CD4-positive, alpha-beta T cell treated with Interleukin-21 for 1 hour (primary cell): ENCODE measurements at regions not wholly inside any gene's neighbourhood (a gene's known extent, or its start where the extent isn't known, plus 50 kb on each side); places are given as distances from the start of the nearest gene placed in this dataset.
"Not testable (repeated sequence)": the region's sequence is repeated elsewhere in the genome, so short reads cannot be mapped to it uniquely, and the experiment has no call there.

Experiments used
- DNase-seq: peaks from one replicate; pipeline ENCODE4 v3.0.0-alpha.2; 2020

GRCh38 chr9:102497709-102498108 is 497.4 kb upstream of the CYLC2 start:
- DNase-seq: no peak

DNA sequence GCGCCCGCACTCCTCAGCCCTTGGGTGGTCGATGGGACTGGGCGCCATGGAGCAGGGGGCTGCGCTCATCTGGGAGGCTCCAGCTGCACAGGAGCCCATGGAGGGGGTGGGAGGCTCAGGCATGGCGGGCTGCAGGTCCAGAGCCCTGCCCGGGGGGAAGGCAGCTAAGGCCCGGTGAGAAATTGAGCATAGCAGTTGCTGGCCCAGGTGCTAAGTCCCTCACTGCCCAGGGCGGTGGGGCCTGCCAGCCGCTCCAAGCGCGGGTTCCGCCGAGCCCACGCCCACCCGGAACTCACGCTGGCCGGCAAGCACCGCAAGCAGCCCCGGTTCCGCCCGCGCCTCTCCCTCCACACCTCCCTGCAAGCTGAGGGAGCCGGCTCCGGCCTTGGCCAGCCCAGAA is 508.2 kb upstream of the CYLC2 start:
- not testable (repeated sequence) for DNase-seq

GRCh38 chr9:102483651-102484050 is 511.5 kb upstream of the CYLC2 start:
- DNase-seq: no peak

DNA sequence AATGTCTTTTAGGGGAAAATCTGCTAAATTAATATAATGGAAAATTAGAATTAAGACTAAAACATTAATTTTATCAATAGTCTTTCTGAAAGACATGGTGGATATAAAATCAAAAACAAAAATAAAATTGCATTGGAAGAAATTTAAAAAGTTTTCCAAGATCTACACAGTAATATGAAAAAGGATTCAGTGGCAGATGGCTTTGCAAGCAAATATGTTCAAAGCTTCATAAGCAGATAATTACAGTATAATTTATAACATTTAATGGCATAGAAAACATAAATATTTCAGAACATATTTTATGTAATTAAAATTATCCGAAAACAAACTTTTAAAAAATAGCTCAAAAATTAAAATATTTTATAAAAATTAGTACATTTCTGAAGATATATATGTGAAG is 512.4 kb upstream of the CYLC2 start:
- no peak for DNase-seq

- DNase-seq: no peak
Observed at GRCh38 chr9:102479191-102479590, 515.9 kb upstream of the CYLC2 start.

GRCh38 chr9:102474357-102474756 is 520.8 kb upstream of the CYLC2 start:
- DNase-seq: no peak

- DNase-seq: not testable (repeated sequence)
Observed at GRCh38 chr9:102469430-102469829, 525.7 kb upstream of the CYLC2 start.

DNA sequence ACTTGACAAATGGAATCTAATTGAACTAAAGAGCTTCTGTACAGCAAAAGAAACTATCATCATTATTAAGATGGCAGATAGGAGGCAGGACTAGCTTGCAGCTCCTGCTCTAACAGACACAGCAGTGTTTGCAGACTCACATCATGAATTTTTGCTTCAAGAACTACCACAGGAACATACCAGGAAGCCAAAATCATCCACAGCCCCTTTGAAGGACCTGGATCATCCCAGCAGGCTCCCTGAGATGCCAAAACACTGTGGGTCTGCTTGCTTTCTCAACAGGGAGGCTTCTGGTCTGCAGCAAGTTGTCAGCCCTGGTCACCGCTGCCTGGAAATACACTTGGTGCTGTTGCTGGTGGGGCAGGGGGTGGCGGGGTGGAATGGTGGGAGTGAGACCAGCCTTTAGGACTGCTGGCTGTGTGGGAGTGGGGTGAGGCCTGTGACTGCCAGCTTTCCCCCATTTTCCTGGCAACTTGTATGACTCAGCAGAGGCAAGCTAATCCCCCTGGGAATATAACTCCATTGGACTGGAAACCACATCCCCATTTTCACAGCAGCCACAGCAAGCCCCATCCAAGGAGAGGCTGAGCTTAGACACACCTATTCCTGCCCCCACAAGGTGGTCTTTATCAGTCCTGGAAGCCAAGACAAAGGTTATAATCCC is 533.8 kb upstream of the CYLC2 start:
- DNase-seq: no peak

- no peak for DNase-seq
Observed at GRCh38 chr9:102459828-102460227, 535.3 kb upstream of the CYLC2 start.

GRCh38 chr9:102456562-102456961 is 538.6 kb upstream of the CYLC2 start:
- no peak for DNase-seq

DNA sequence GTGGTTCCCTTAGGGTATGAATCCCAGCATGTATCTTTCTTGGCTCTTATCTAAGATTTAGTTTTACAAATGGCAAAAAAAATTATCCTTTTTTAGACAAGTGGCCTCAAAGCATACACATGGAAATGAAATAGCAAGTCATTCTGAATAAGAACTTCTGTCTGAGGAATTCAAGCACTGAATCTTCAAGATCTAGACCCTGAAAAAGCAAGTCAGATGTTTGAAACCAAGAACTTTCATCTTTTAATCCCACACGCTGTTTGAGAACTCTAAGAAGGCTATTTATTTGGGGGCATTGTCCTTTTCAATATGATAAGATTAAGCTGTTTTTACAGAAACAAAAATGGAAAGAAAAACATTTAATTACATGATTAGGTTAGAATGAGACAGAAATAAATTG is 549.2 kb upstream of the CYLC2 start:
- no peak for DNase-seq

GRCh38 chr9:102445181-102445747 is 549.9 kb upstream of the CYLC2 start:
- no peak for DNase-seq

DNA sequence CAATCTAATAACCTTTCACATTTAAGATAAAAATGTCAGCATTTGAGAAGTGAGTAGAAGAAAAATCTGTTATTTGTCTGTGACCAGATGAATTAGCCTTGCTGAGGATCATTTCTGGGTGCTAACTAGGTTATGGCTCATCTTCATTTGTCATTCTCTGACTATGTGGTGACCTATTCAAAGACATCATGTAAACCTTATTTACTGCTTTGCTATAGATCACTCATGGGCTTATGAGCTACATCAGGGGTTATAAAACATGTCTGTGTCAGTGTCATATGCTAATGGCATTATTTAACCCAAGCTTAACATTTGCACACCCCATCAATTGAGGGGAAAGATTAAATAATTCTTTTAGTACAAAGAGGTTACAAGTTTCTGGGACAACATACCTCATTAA is 555.5 kb upstream of the CYLC2 start:
- no peak for DNase-seq

- DNase-seq: not testable (repeated sequence)
Observed at GRCh38 chr9:102436599-102436998, 558.5 kb upstream of the CYLC2 start.

DNA sequence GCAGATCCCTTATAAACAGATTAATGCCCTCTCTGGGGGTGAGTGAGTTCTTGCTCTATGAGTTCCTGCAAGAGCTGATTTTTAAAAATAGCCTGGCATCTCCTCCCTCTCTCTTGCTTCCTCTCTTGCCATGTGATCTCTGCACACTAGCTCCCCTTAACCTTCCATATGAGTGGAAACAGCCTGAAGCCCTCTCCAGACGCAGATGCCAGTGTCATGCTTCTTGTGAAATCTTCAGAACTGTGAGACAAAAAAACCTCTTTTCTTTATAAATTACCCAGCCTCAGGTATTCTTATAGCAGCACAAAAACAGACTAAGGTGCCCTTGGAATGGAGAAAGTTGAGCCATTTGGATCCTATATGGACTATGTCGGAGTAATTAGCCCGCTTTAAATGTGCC is 559.7 kb upstream of the CYLC2 start:
- no peak for DNase-seq

DNA sequence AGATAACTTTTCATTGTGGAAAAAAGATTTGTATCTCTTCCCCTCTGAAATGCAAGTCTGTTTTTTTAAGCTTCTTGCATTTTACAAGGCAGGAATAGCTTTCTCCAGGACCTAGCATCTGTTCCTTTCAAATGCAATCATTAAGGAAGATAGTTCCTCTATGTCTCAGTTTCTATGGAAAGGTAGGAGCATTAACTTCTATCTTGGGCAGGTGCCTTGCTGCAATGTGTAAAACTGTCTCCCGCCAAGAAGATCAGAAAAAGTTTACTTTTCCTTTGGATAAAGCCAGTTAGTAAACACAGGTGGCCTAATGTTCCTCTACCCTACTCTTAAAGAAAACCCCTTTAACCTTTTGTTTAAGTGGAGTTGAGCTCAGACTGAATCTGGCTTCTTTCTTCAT is 560.6 kb upstream of the CYLC2 start:
- DNase-seq: no peak

GRCh38 chr9:102428305-102428704 is 566.8 kb upstream of the CYLC2 start:
- no peak for DNase-seq

- not testable (repeated sequence) for DNase-seq
Observed at GRCh38 chr9:102416251-102416650, 578.9 kb upstream of the CYLC2 start.

GRCh38 chr9:102405218-102405867 is 589.8 kb upstream of the CYLC2 start:
- DNase-seq: no peak

GRCh38 chr9:102403514-102403913 is 591.6 kb upstream of the CYLC2 start:
- DNase-seq: no peak

- no peak for DNase-seq
Observed at GRCh38 chr9:102398205-102398604, 596.9 kb upstream of the CYLC2 start.

DNA sequence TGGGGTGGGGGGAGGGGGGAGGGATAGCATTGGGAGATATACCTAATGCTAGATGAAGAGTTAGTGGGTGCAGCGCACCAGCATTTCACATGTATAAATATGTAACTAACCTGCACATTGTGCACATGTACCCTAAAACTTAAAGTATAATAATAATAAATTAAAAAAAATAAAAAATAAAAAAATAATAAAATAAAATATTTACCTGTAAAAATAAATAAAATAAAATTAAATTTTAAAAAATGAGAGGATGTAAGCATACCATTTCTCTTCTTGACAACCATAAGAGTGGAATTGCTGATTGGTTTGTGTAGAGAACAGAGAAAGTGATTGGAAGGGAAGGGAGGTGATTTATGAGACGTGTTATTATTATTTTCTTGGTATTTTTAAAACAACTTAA is 609.5 kb upstream of the CYLC2 start:
- DNase-seq: not testable (repeated sequence)

DNA sequence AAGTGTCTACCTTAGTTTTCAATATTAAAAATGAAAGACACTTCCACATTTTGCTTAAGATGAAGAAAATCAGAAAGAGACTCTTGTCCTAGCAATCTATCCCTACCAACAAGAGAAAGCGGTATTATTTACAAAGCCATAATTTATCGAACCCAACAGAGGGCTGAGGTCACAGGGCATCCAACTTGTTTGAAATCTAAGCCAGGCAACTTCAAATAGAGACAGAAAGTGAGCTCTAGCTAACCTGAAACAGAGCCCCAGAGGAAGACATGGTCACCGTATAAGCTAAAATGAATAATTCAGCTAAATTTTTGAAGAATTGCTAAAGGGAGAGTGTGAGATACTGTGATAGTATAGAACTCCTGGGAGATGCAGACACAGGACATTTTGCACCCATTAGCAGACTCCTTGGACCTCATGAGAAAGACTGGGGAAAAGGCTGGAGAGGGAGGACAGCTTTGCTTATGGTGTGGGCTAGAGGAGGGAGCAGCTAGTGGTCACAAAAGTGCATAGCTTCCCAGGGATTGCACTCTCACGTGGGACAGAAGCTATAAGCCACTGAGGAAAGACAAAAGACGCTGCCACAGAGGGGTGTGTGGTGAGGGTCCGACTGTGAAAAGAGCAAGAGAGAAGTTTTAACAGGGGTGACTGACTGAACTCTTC is 624.2 kb upstream of the GRIN3A start:
- no peak for DNase-seq

DNA sequence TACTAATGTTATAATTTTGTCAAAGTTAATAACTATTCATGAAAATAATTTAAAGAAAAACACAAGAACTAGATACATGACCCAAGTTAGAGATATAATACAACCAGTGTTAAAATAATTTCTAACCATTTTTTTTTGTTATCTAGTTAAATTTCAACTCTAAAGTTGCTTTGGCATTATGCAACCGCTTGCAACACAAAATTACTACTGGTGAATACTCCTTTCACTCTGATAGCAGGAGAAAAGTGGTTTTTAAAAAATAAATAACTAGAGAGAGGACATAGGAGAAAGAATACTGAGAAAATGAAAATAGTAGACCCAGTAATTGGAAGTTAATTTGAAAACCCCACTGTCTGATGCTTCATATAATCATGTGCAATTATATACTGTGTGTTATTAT is 622.4 kb upstream of the GRIN3A start:
- no peak for DNase-seq
